GM23338 (cell line): ENCODE measurements at regions not wholly inside any gene's neighbourhood (a gene's known extent, or its start where the extent isn't known, plus 50 kb on each side); places are given as distances from the start of the nearest gene placed in this dataset.

Experiments
- ATAC-seq: fragments of 200-7000 bp; cut with Tn5 transposase; 3 replicates; pipeline ENCODE4 v1.9.1; 2020
- DNase-seq: peaks from one replicate; pipeline ENCODE4 v3.0.0-alpha.2; 2015; ENCODE audit warnings: low spot score
- H2AFZ ChIP-seq: fragments of 200-600 bp; sonication (generic); 2 replicates; pipeline ENCODE4 v1.8.0; 2016; ENCODE audit warnings: antibody characterized with exemption, mild to moderate bottlenecking, moderate library complexity
- H3F3A ChIP-seq: fragments of 200-600 bp; sonication (generic); replicated peaks from 2 replicates; pipeline ENCODE4 v1.8.0; 2017; ENCODE audit warnings: antibody characterized with exemption, mixed run types, low read depth
- H3K27ac ChIP-seq: fragments of 200-600 bp; sonication (generic); 2 replicates; pipeline ENCODE4 v1.6.1; 2016; ENCODE audit warnings: low read depth
- H3K27me3 ChIP-seq: fragments of 200-600 bp; sonication (generic); 2 replicates; pipeline ENCODE4 v1.8.0; 2016; ENCODE audit warnings: mild to moderate bottlenecking, mixed run types, moderate library complexity; ENCODE audit not compliant: insufficient read depth
- H3K36me3 ChIP-seq: fragments of 200-600 bp; sonication (generic); 2 replicates; pipeline ENCODE4 v1.8.0; 2016; ENCODE audit warnings: mild to moderate bottlenecking; ENCODE audit not compliant: insufficient read depth
- H3K4me1 ChIP-seq: fragments of 200-600 bp; sonication (generic); 2 replicates; pipeline ENCODE4 v1.8.0; 2016; ENCODE audit warnings: mild to moderate bottlenecking, moderate library complexity; ENCODE audit not compliant: insufficient read depth
- H3K4me2 ChIP-seq: fragments of 200-600 bp; sonication (generic); 2 replicates; pipeline ENCODE4 v1.7.1; 2017; ENCODE audit warnings: mixed run types
- H3K4me3 ChIP-seq: fragments of 200-600 bp; sonication (generic); 2 replicates; pipeline ENCODE4 v1.6.1; 2016; ENCODE audit warnings: mixed run types
- H3K79me2 ChIP-seq: fragments of 200-600 bp; sonication (generic); replicated peaks from 2 replicates; pipeline ENCODE4 v1.8.0; 2017; ENCODE audit warnings: mild to moderate bottlenecking; ENCODE audit not compliant: insufficient read depth
- H3K9me2 ChIP-seq: fragments of 200-600 bp; sonication (generic); 2 replicates; pipeline ENCODE4 v1.8.0; 2017; ENCODE audit not compliant: insufficient read depth
- H4K20me1 ChIP-seq: fragments of 200-600 bp; sonication (generic); replicated peaks from 2 replicates; pipeline ENCODE4 v1.8.0; 2017; ENCODE audit warnings: mild to moderate bottlenecking; ENCODE audit not compliant: insufficient read depth
- H3K27ac Mint-ChIP-seq: 2 replicates; pipeline ENCODE4 v1.8.0; 2020; ENCODE audit warnings: inconsistent platforms, mild to moderate bottlenecking, moderate library complexity, mixed read lengths
- H3K27me3 Mint-ChIP-seq: 3 replicates; pipeline ENCODE4 v1.8.0; 2022; ENCODE audit warnings: low read depth, mild to moderate bottlenecking, moderate library complexity, mixed read lengths, inconsistent platforms; ENCODE audit not compliant: insufficient read depth, poor library complexity
- H3K36me3 Mint-ChIP-seq: 3 replicates; pipeline ENCODE4 v1.8.0; 2021; ENCODE audit warnings: low read depth, mild to moderate bottlenecking, inconsistent platforms, moderate library complexity, mixed read lengths
- H3K4me1 Mint-ChIP-seq: 3 replicates; pipeline ENCODE4 v1.8.0; 2020; ENCODE audit warnings: mild to moderate bottlenecking, inconsistent platforms, mixed read lengths
- H3K4me3 Mint-ChIP-seq: 3 replicates; pipeline ENCODE4 v1.8.0; 2021; ENCODE audit warnings: moderate library complexity, mild to moderate bottlenecking, inconsistent platforms, mixed read lengths
- H3K9me3 Mint-ChIP-seq: 3 replicates; pipeline ENCODE4 v1.8.0; 2020; ENCODE audit warnings: moderate library complexity, mild to moderate bottlenecking, inconsistent platforms, mixed read lengths
- CREB1 ChIP-seq: fragments of 250-450 bp; sonication (Bioruptor Pico); IDR thresholded peaks from 2 replicates; pipeline ENCODE4 v1.5.0; 2020; ENCODE audit warnings: low read depth, mild to moderate bottlenecking, moderate library complexity
- CTCF ChIP-seq, 2 experiments: fragments of 200-600 bp in 1 of 2; sonication (generic) in 1 of 2; conservative IDR thresholded peaks; 2 replicates each; pipeline versions ENCODE4 v1.5.1 to v1.6.1; 2016 to 2017; ENCODE audit warnings: antibody characterized with exemption in 2 of 2, low read depth in 2 of 2, mild to moderate bottlenecking in 2 of 2, moderate library complexity in 1 of 2
- ETS1 ChIP-seq: IDR thresholded peaks from 2 replicates; pipeline ENCODE4 v1.6.1; 2016; ENCODE audit warnings: antibody characterized with exemption
- EZH2 ChIP-seq: fragments of 200-600 bp; sonication (generic); IDR thresholded peaks from one replicate; pipeline ENCODE4 v1.8.0; 2017; ENCODE audit warnings: antibody characterized with exemption, mild to moderate bottlenecking, low read depth; ENCODE audit not compliant: unreplicated experiment
- EZH2phosphoT487 ChIP-seq: fragments of 200-600 bp; sonication (generic); IDR thresholded peaks from one replicate; pipeline ENCODE4 v1.8.1; 2018; ENCODE audit warnings: antibody characterized with exemption; ENCODE audit not compliant: unreplicated experiment
- JUNB ChIP-seq: IDR thresholded peaks from one replicate; pipeline ENCODE4 v1.6.1; 2016; ENCODE audit warnings: antibody characterized with exemption; ENCODE audit not compliant: unreplicated experiment
- NANOG ChIP-seq: IDR thresholded peaks from 2 replicates; pipeline ENCODE4 v1.6.1; 2016; ENCODE audit warnings: antibody characterized with exemption, borderline replicate concordance
- POLR2AphosphoS5 ChIP-seq: IDR thresholded peaks from 2 replicates; pipeline ENCODE4 v1.6.1; 2016; ENCODE audit warnings: antibody characterized with exemption, low read depth
- REST ChIP-seq: IDR thresholded peaks from one replicate; pipeline ENCODE4 v1.6.1; 2018; ENCODE audit warnings: antibody characterized with exemption; ENCODE audit not compliant: unreplicated experiment
- STAT1 ChIP-seq: IDR thresholded peaks from one replicate; pipeline ENCODE4 v1.6.1; 2016; ENCODE audit warnings: antibody characterized with exemption; ENCODE audit not compliant: unreplicated experiment
- ZNF114 ChIP-seq: fragments of 250-450 bp; sonication (Bioruptor Pico); IDR thresholded peaks from 2 replicates; pipeline ENCODE4 v1.5.0; 2020; ENCODE audit warnings: mild to moderate bottlenecking, moderate library complexity
- ZNF331 ChIP-seq: fragments of 250-450 bp; sonication (Bioruptor Pico); IDR thresholded peaks from 2 replicates; pipeline ENCODE4 v1.5.0; 2020; ENCODE audit warnings: low read depth, mild to moderate bottlenecking, moderate library complexity
- ZNF462 ChIP-seq: fragments of 250-450 bp; sonication (Bioruptor Pico); IDR thresholded peaks from 2 replicates; pipeline ENCODE4 v1.5.0; 2020; ENCODE audit warnings: mild to moderate bottlenecking, moderate library complexity

- Histone ChIP-seq H2AFZ (no peak overlapping the region), H4K20me1 (no peaks in the 10 kb centered on the region), H3K27ac (no peak overlapping the region), H3K27me3 (no peaks in the 10 kb centered on the region), H3K4me1 (peaks cover 17% of the 10 kb centered on the region), H3K9me2 (no peaks in the 10 kb centered on the region), H3K4me2 (no peak overlapping the region), H3K36me3 (no peaks in the 10 kb centered on the region), H3K79me2 (no peaks in the 10 kb centered on the region), H3K4me3 (no peak overlapping the region), H3F3A (no peaks in the 10 kb centered on the region)
- peaks cover 13% of the 10 kb centered on the region for H3K4me1 Mint-ChIP-seq
- no peaks in the 10 kb centered on the region for H3K36me3 Mint-ChIP-seq
- no peak for TF ChIP-seq CTCF (conservative IDR thresholded peaks at IDR 0.05; ENCODE audit: low read depth in 2 of 2)
- TF ChIP-seq ETS1, result no peak
- TF ChIP-seq EZH2, result no peak
- TF ChIP-seq NANOG, result no peak
- TF ChIP-seq ZNF331, result no peak
- TF ChIP-seq ZNF114 (CRISPR knock-in tag), result no peak
- no peak for TF ChIP-seq CREB1 (CRISPR knock-in tag)
- no peak for TF ChIP-seq EZH2phosphoT487
- no peak for TF ChIP-seq REST
- TF ChIP-seq STAT1, result no peak
- no peak for TF ChIP-seq ZNF462
- no peak for TF ChIP-seq JUNB
- no peak for TF ChIP-seq POLR2AphosphoS5
- no peaks in the 10 kb centered on the region for H3K9me3 Mint-ChIP-seq
- ATAC-seq (no peak), DNase-seq (no peak)
- no peaks in the 10 kb centered on the region for H3K27me3 Mint-ChIP-seq
- H3K4me3 Mint-ChIP-seq, result no peak overlapping the region
- H3K27ac Mint-ChIP-seq, result no peak overlapping the region
These were observed 1150.1 kb downstream of the NAALADL2 start for GRCh38 chr3:176009256-176009655.
